Upper lobe of left lung (tissue), 4 donors: ENCODE measurements at regions not wholly inside any gene's neighbourhood (a gene's known extent, or its start where the extent isn't known, plus 50 kb on each side); places are given as distances from the start of the nearest gene placed in this dataset.

Source experiments
- EP300 ChIP-seq, 4 donors: sonication (generic); formaldehyde crosslinking; IDR thresholded peaks; one replicate each; pipeline ENCODE4 v1.5.1; 2017; ENCODE audit warnings: antibody characterized with exemption in 4 of 4, control low read depth in 2 of 4
- POLR2A ChIP-seq, 4 donors: fragments of 450-650 bp; IDR thresholded peaks; one replicate each; pipeline ENCODE4 v1.5.1; 2016 to 2017; ENCODE audit warnings: antibody characterized with exemption in 4 of 4, mild to moderate bottlenecking in 2 of 4
- POLR2AphosphoS5 ChIP-seq, 2 donors: sonication (generic); formaldehyde crosslinking; IDR thresholded peaks; one replicate each; pipeline ENCODE4 v1.5.1; 2017; ENCODE audit warnings: antibody characterized with exemption in 2 of 2
- TF ChIP-seq, protein P1 (sequence below), 6 experiments: fragments of 450-650 bp in 4 of 6; fragments of 200-600 bp in 2 of 6; sonication (generic) in 2 of 6; IDR thresholded peaks; one replicate each; pipeline ENCODE4 v1.5.1; 2016 to 2019; ENCODE audit warnings: antibody characterized with exemption in 6 of 6

- TF ChIP-seq, protein P1, sequence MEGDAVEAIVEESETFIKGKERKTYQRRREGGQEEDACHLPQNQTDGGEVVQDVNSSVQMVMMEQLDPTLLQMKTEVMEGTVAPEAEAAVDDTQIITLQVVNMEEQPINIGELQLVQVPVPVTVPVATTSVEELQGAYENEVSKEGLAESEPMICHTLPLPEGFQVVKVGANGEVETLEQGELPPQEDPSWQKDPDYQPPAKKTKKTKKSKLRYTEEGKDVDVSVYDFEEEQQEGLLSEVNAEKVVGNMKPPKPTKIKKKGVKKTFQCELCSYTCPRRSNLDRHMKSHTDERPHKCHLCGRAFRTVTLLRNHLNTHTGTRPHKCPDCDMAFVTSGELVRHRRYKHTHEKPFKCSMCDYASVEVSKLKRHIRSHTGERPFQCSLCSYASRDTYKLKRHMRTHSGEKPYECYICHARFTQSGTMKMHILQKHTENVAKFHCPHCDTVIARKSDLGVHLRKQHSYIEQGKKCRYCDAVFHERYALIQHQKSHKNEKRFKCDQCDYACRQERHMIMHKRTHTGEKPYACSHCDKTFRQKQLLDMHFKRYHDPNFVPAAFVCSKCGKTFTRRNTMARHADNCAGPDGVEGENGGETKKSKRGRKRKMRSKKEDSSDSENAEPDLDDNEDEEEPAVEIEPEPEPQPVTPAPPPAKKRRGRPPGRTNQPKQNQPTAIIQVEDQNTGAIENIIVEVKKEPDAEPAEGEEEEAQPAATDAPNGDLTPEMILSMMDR (IDR thresholded peaks at IDR 0.05) = no peak
- TF ChIP-seq POLR2AphosphoS5 (IDR thresholded peaks at IDR 0.05) (no peak), EP300 (IDR thresholded peaks at IDR 0.05) (no peak), POLR2A (IDR thresholded peaks at IDR 0.05) (no peak)
Observed at GRCh38 chr6:135782546-135782945, 69.0 kb upstream of the PDE7B start.
